Limb (tissue), 2 donors: ENCODE measurements at regions not wholly inside any gene's neighbourhood (a gene's known extent, or its start where the extent isn't known, plus 50 kb on each side); places are given as distances from the start of the nearest gene placed in this dataset.

Source experiments
- DNase-seq, 2 donors: peaks; one replicate each; pipeline ENCODE4 v3.0.0-alpha.2; 2016; ENCODE audit errors: extremely low spot score in 2 of 2

- DNase-seq = no peak
Measured at GRCh38 chr13:75231235-75231634, 250.7 kb downstream of the TBC1D4 start.

DNA sequence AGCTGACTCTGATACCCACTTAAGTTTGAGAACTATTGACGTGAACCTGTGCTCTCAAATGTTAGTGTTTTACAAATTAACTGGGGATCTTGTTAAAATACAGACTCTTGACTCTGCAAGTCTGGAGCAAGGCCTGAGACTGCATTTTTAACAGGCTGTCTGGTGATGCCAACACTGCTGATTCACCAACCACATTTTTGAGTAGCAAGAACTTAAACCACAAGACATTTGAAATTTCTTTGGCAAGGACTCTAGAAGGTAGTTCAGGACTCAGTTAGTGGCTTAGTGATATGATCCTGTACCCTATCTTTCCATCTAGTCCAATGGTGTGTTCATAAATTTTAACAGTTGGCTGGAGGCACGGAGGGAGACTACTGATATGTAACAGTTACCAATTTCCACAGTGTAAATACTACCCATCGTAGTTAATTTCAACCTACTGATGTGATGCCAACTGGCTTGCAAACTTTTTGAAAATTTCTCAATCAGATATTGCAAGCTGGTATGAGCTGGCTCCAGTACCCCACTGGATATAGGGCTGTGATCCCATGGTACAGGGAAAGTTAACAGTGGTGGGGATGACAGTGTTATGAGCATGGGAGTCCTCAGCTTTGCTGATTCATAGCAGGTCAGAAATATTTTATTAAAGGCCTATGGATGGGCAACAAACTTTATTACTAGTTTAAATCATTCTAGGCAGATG lies 255.1 kb downstream of the TBC1D4 start:
- DNase-seq = no peak

GRCh38 chr13:75226092-75226491 lies 255.9 kb downstream of the TBC1D4 start:
- no peak for DNase-seq

GRCh38 chr13:75225288-75226032 lies 256.5 kb downstream of the TBC1D4 start:
- DNase-seq = no peak

DNA sequence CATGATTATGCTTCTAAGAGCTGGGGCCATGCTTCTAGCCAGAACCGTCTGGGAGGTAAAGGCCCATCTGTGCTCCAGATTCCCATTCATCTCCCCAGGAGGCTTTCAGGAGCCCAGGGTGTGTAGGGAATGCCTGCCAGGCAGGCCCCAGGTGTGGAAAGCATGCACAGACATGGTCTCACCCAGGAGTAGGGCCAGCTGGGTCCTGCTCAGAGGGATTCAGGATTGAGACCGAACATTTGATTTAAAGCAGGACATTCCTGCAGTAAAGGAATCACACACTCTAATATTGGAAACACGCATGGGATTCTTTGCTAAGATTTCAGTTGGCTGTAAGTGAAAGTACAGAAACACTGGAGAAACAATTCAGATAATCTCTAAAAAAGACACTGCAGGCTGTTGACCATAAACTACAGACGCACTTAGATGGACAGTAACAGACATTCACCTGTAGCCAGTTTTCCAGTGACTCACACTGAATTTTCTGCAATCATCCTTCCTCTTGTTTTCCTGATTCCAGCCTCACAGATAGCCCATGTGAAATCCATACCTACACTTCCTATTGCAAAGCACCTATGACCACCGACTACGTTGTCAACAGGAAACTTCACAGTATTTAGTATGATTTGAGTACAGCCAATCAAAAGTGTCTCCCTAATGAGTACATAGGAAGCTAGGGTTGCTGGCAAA lies 257.8 kb downstream of the TBC1D4 start:
- DNase-seq = peak; percentile 48 to 58

DNA sequence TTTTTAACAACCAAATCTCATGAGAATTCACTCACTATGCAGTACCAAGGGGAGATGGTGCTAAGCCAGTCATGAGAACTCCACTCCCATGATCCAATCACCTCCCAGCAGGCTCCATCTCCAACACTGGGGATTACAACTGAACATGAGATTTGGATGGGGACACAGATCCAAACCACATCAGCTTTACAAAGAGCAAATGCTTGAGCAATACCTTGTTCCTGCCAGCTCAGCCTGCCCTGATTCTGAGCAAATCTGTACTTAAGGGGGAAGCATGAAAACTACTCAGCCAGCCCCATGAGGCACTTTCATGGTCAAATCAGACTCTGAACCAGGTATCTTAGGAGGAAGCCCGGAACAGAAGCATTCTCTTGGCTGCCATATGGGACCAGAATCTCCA lies 259.9 kb downstream of the TBC1D4 start:
- no peak for DNase-seq

GRCh38 chr13:75220861-75221260 lies 261.1 kb downstream of the TBC1D4 start:
- no peak for DNase-seq

- DNase-seq = no peak
Measured at GRCh38 chr13:75220238-75220542, 261.8 kb downstream of the TBC1D4 start.

GRCh38 chr13:75219479-75220237 lies 262.3 kb downstream of the TBC1D4 start:
- peak; percentile 80 to 93 for DNase-seq

DNA sequence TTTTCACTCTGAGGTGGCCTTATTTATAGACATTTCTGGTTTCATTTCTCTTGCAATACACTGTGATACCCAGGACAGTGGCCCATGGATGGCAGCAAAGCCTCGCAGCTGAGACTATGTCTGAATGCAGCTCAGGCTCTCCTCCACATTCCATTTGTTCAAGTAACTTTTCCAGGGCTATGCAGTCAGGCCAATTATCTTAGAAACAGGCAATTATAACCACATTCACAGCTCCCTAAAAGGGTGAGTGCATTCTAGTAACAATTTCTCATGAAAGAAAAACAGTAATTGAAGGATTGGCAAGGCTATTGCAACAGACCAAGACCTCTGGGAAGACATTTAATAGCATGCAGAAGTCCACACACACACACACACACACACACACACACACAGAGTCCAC lies 264.0 kb downstream of the TBC1D4 start:
- no peak for DNase-seq

- DNase-seq = no peak
Measured at GRCh38 chr13:75216038-75216437, 265.9 kb downstream of the TBC1D4 start.

DNA sequence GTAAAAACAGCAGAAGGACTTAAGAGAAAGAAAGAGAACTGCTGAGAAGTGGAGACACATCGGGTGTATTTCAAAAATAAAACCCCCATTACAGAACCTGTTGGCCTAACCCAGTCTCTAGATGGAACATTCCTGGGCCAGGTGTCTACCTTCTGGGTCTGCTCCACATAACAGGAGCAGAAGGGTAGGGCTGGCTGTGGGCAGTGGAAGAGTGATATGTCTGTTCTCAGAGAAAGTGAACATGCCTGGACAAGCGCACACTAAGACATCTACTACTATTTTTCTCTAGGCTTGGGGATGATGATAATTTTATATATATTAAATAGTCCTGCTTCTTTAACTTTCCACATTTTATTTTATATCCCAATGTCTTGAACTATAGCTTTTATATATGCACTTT lies 267.1 kb downstream of the TBC1D4 start:
- DNase-seq = no peak

DNA sequence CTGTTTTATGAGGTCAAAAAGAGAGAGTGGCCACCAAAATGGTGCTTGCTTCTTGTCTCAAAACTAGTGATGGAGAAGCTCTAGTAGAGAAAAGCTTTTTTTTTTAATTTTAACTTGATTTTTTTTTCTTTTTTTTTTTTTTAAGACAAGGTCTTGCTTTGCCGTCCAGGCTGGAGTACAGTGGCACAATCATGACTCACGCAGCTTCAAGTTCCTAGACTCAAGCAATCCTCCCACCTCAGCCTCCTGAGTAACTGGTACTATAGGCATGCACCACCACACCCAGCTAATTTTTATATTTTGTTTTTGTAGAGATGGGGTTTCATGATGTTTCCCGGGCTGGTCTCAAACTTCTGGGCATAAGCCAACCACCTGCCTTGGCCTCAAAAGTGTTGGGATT lies 279.0 kb downstream of the TBC1D4 start:
- DNase-seq = no peak

DNA sequence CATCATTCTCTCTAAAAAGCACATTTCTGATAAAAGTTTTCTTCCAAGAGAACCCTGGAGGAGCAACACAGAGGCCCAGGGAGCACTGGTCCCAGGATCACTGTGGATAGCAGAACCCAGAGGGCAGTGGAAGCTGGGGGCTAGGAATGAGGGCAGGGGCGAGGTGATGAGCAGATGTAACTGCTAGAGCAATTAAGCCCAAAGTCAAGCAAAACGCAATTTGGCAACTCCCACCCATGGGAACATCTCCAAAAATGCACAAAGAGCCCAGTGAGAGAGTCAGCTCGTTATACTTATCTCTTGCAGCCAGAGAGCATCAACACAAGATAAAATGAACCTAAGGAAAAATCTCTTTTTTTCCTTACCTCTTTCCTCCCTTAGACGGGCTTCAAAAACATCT lies 284.2 kb downstream of the TBC1D4 start:
- no peak for DNase-seq

GRCh38 chr13:75196147-75196837 lies 285.7 kb downstream of the TBC1D4 start:
- DNase-seq = no peak

DNA sequence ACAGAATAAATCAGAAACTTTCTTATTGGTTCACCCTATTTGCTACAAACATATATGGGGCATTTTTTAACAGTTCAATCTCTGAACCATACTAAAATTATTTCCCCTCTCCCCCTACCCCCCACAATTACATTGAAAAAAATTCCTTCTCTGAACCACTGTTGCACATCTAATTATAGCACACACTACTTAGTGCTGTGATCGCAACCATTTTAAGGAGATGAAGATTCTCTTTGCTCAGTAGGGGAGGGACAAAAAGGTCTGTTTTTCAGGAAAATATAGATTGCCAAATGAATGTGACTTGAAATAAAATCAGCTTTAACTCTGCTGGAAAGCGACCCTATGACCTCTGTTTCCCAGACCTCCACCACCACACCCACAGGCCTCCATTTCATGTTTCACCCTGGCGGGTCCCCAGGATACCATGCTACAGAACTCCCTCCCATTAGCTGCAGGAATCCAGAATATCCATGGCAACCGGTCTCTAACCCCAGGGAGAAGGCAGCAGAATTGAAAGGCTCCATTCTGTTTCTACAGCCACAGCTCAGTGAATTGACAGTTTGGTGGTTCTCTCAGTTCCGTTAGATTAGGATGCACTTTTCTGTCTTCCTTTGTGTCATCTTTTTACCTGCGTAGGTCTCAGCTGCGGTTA lies 286.3 kb downstream of the TBC1D4 start:
- DNase-seq = peak in 1 of 2 donors; percentile 69

GRCh38 chr13:75194717-75195462 lies 287.1 kb downstream of the TBC1D4 start:
- no peak for DNase-seq

DNA sequence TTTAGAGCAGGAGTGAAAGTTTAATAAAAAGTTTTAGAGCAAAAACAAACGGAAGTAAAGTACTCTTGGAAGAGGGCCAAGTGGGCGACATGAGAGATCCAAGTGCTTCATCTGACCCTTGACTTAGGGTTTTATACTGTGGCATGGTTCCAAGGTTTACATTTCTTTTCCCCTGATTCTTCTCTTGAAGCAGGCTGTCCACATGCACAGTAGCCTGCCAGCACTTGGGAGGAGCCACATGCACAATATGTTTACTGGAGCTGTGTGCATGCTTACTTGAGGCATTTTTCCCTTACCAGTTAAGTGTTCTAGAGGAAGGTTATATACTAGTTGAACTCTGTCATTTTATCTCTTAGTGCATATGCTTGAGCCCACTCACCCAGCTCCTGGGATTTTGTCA lies 295.6 kb downstream of the TBC1D4 start:
- no peak for DNase-seq

DNA sequence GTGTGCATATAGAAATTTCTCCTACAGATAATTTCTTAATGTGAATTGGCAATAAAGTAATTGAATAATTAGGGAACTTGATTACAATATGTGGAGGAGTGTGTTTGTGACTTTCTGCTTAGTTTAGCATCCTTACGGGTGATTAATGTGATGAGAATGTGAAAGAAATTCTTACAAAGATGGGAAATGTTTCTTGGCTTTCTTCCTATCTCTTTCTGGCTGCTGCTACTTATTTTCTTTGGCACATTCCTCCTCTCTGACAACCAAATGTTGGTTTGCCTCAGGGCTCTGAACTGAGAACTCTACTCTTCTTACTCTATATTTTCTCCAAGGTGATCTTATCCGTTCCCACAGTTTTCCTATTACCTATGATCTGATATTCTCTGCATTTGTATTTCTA lies 300.1 kb downstream of the TBC1D4 start:
- DNase-seq = no peak

- no peak for DNase-seq
Measured at GRCh38 chr13:75180805-75181455, 301.0 kb downstream of the TBC1D4 start.
